Smooth muscle cell (in vitro differentiated cells): ENCODE measurements at regions not wholly inside any gene's neighbourhood (a gene's known extent, or its start where the extent isn't known, plus 50 kb on each side); places are given as distances from the start of the nearest gene placed in this dataset.

ENCODE experiments used
- DNase-seq: peaks from one replicate; lab custom pipeline; 2025; ENCODE audit not compliant: unreplicated experiment; lab: John Stamatoyannopoulos, UW
- H2AFZ ChIP-seq: fragments of 200-600 bp; sonication (generic); 2 replicates; pipeline ENCODE4 v1.6.0; 2016; ENCODE audit warnings: antibody characterized with exemption, low read depth, mild to moderate bottlenecking
- H3F3A ChIP-seq: fragments of 200-600 bp; sonication (generic); 2 replicates; pipeline ENCODE4 v1.6.0; 2017; ENCODE audit warnings: antibody characterized with exemption, low read depth
- H3K27ac ChIP-seq: fragments of 200-600 bp; sonication (generic); 2 replicates; pipeline ENCODE4 v1.5.1; 2016; ENCODE audit warnings: low read depth, mild to moderate bottlenecking
- H3K27me3 ChIP-seq: fragments of 200-600 bp; sonication (generic); 2 replicates; pipeline ENCODE4 v1.6.1; 2016; ENCODE audit warnings: low read depth, mild to moderate bottlenecking
- H3K36me3 ChIP-seq: fragments of 200-600 bp; sonication (generic); 2 replicates; pipeline ENCODE4 v1.5.1; 2016; ENCODE audit warnings: low read depth
- H3K4me1 ChIP-seq: fragments of 200-600 bp; sonication (generic); 2 replicates; pipeline ENCODE4 v1.5.1; 2016; ENCODE audit warnings: low read depth
- H3K4me2 ChIP-seq: fragments of 200-600 bp; sonication (generic); 2 replicates; pipeline ENCODE4 v1.6.0; 2016; ENCODE audit warnings: mild to moderate bottlenecking
- H3K4me3 ChIP-seq: fragments of 200-600 bp; sonication (generic); 2 replicates; pipeline ENCODE4 v1.5.1; 2016; ENCODE audit warnings: mild to moderate bottlenecking
- H3K79me2 ChIP-seq: fragments of 200-600 bp; sonication (generic); 2 replicates; pipeline ENCODE4 v1.6.0; 2016; ENCODE audit warnings: low read depth, mild to moderate bottlenecking
- H3K9ac ChIP-seq: fragments of 200-600 bp; sonication (generic); 2 replicates; pipeline ENCODE4 v1.6.0; 2016; ENCODE audit warnings: low read depth
- H3K9me3 ChIP-seq: fragments of 200-600 bp; sonication (generic); replicated peaks from 2 replicates; pipeline ENCODE4 v1.5.1; 2016; ENCODE audit warnings: low read depth
- H4K20me1 ChIP-seq: fragments of 200-600 bp; sonication (generic); 2 replicates; pipeline ENCODE4 v1.6.0; 2016; ENCODE audit warnings: low read depth
- WGBS: methylation state at CpG from one replicate; pipeline ENCODE4 v1.1.7; 2016; ENCODE audit warnings: low lambda C conversion rate; 5-methylcytosine and 5-hydroxymethylcytosine counted together
- TF ChIP-seq, protein P1 (sequence below): fragments of 200-600 bp; sonication (generic); IDR thresholded peaks from 2 replicates; pipeline ENCODE4 v1.5.1; 2017; ENCODE audit warnings: borderline replicate concordance, mild to moderate bottlenecking, antibody characterized with exemption; ENCODE audit not compliant: insufficient read depth, poor library complexity, severe bottlenecking

DNA sequence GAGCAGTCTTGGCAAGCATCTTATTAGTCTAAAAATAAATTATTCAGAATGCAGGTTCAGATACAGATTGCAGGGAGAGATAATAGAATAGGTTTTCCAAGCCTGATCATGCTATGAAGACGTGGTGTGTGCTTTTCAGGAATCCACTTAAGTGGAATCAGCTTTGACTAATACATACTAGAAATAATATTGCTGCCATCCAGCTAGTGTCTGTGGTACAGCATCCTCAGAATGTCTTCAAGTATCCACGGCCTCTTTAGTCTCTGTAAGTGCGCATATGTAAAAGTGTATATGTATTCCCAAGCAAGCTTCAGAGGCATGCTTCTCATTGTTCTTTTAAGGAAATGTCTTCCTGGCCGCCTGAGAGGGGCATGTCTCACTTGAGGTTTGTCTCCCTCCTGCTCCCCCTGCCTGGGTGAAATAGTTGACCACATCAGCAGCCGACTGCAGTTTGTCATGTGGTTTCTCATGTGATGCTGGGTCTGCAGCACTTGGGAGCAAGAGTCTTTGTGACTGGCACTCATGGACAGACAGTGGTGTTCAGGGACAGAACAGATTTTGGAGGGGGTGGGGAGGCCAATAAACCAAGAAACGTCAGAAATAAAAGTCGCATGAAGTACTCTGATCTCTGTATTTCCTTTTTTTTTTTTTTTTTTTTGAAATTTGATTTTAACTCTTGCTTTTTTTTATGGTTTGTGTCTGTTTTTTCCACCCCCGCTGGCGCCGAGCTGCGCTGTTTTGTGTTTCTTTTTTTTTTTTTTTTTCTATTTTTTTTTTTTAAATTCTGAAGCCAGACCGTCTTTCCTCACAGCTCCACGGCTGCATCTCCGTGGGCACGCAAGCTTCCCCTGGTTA lies 150.8 kb downstream of the PRL start:
- DNase-seq: no peak
- no peak overlapping the region for H3K4me3 ChIP-seq

DNA sequence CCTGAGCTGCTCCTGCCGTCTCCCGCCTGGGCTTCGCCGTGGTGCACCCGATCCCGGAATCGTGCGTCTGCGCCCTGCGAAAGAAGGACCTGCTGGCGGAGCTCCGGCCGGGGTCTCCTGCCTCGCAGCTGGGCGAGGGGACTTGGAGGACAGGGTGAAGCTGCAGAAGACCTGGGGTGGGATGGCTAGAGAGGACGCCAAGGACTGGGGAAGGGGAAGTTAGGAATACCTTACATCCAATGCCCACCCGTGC lies 150.2 kb downstream of the PRL start:
- WGBS: 97% methylated on average over 17 of the region's 17 CpGs
- H3K4me1 ChIP-seq: peaks cover 60% of the 10 kb centered on the region
- TF ChIP-seq, protein P1, sequence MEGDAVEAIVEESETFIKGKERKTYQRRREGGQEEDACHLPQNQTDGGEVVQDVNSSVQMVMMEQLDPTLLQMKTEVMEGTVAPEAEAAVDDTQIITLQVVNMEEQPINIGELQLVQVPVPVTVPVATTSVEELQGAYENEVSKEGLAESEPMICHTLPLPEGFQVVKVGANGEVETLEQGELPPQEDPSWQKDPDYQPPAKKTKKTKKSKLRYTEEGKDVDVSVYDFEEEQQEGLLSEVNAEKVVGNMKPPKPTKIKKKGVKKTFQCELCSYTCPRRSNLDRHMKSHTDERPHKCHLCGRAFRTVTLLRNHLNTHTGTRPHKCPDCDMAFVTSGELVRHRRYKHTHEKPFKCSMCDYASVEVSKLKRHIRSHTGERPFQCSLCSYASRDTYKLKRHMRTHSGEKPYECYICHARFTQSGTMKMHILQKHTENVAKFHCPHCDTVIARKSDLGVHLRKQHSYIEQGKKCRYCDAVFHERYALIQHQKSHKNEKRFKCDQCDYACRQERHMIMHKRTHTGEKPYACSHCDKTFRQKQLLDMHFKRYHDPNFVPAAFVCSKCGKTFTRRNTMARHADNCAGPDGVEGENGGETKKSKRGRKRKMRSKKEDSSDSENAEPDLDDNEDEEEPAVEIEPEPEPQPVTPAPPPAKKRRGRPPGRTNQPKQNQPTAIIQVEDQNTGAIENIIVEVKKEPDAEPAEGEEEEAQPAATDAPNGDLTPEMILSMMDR: no peak
- H3K9me3 ChIP-seq: no peaks in the 10 kb centered on the region
- H3F3A ChIP-seq: peaks cover 28% of the 10 kb centered on the region
- no peak overlapping the region for H3K9ac ChIP-seq
- no peaks in the 10 kb centered on the region for H3K79me2 ChIP-seq
- peak overlapping the region; percentile 52 for H3K27ac ChIP-seq
- H3K36me3 ChIP-seq: no peaks in the 10 kb centered on the region
- no peak overlapping the region for H2AFZ ChIP-seq
- H3K4me3 ChIP-seq: no peak overlapping the region
- no peaks in the 10 kb centered on the region for H3K27me3 ChIP-seq
- peak overlapping the region; percentile 79 for H3K4me2 ChIP-seq
- no peak for DNase-seq
- no peaks in the 10 kb centered on the region for H4K20me1 ChIP-seq

More for the DNA sequence above, 150.8 kb downstream of the PRL start:
- H3K4me2 ChIP-seq: peak overlapping the region; percentile 58
- H3K27me3 ChIP-seq: no peaks in the 10 kb centered on the region
- TF ChIP-seq, protein P1: no peak
- H4K20me1 ChIP-seq: no peaks in the 10 kb centered on the region
- H2AFZ ChIP-seq: no peak overlapping the region
- no peaks in the 10 kb centered on the region for H3K9me3 ChIP-seq
- peaks cover 59% of the 10 kb centered on the region for H3K4me1 ChIP-seq
- peak overlapping the region; percentile 52 for H3K27ac ChIP-seq
- H3K79me2 ChIP-seq: no peaks in the 10 kb centered on the region
- no peaks in the 10 kb centered on the region for H3K36me3 ChIP-seq
- H3F3A ChIP-seq: peaks cover 28% of the 10 kb centered on the region
- no peak overlapping the region for H3K9ac ChIP-seq
- 62% methylated on average over 13 of the region's 15 CpGs for WGBS

DNA sequence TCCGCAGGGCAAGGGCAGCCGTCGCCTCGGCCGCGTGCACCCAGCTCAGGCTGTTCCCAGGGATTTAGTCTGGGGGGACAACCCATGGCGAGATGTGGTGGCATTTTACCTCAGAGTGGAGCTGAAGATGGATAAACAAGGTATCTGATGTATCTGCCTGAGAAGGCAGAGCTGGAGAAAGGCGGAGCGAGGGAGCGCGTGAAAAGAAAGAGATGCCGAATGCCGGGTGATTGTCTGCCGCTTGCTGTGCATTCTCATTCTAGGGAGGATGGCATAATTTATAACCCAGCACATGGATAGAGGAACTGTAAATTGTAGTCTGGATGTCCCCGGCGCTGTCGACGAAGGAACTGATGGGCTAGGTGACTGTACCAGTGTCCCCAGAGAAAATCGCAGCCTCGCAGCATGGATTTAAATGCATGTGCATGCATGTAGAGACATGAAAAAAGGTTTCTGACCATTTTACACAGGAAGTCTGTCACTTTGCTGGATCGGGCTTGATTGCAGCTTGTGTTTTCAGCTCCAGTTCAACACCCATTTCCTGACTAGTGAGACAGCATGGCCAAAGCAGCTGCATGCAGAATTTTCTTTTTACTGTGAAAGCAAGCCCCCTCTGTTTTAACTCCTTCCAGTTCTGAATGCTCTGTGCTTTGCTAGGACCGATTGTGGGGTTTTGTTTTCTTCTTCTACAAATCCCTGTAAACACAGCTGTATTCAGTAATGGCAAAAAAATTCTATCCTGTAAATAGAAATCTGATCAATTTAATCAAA lies 149.7 kb downstream of the PRL start:
- Histone ChIP-seq H3K9me3 (no peaks in the 10 kb centered on the region), H3K27ac (peak overlapping the region; percentile 91), H3K4me3 (no peak overlapping the region), H3F3A (peaks cover 28% of the 10 kb centered on the region), H3K9ac (peak overlapping the region; percentile 37), H3K36me3 (no peaks in the 10 kb centered on the region), H4K20me1 (no peaks in the 10 kb centered on the region), H3K79me2 (no peaks in the 10 kb centered on the region), H2AFZ (no peak overlapping the region), H3K4me2 (peak overlapping the region; percentile 79), H3K27me3 (no peaks in the 10 kb centered on the region), H3K4me1 (peaks cover 59% of the 10 kb centered on the region)
- 83% methylated on average over 22 of the region's 22 CpGs for WGBS
- TF ChIP-seq, protein P1: no peak
- DNase-seq: no peak
